ENCODE measurements at regions not wholly inside any gene's neighbourhood (a gene's known extent, or its start where the extent isn't known, plus 50 kb on each side); places are given as distances from the start of the nearest gene placed in this dataset.

- 62% methylated on average over 3 of the region's 3 CpGs for WGBS (ENCODE audit: insufficient coverage, insufficient replicate concordance, low lambda C conversion rate, missing lambda C conversion rate)
- no peaks in the 10 kb centered on the region for H3K36me3 ChIP-seq (ENCODE audit: control insufficient read depth in 2 of 2, insufficient read depth in 2 of 2, low read length in 1 of 2)
- BruUV-seq (replicated peaks) = no TSS peak
- RAD21 ChIA-PET (ENCODE audit: unreplicated experiment) = no interaction called here
- intact Hi-C loops (cut with micrococcal nuclease; ENCODE audit: unreplicated experiment) = loop anchor here (10.0 kb wide), 1 partner anchor 143 kb away; no protein-coding TSS in a partner anchor
- no peak for FAIRE-seq
- SMC1A ChIA-PET (ENCODE audit: uncharacterized antibody, unreplicated experiment) = interaction anchor here (1.4 kb wide), 1 partner anchor 10 kb away, joined by 3 read pairs; no protein-coding TSS in a partner anchor
- no peak for DNase-seq (ENCODE audit: low read depth, low spot score)
- no peak overlapping the region for H2AFZ ChIP-seq (ENCODE audit: control insufficient read depth, low read depth, low read length)
- CTCF ChIA-PET = no interaction called here
- H3K9me3 ChIP-seq (replicated peaks; ENCODE audit: control insufficient read depth, insufficient read depth, low read length) = no peaks in the 10 kb centered on the region
- TF ChIP-seq POU2F2 (IDR thresholded peaks at IDR 0.05; ENCODE audit: borderline replicate concordance, low read depth, low read length) (no peak), EP300 (IDR thresholded peaks at IDR 0.05; ENCODE audit: borderline replicate concordance in 1 of 2, control insufficient read depth in 1 of 2, low read depth in 2 of 2, low read length in 2 of 2) (no peak), TCF7 (IDR thresholded peaks at IDR 0.05; ENCODE audit: borderline replicate concordance) (no peak), ZNF207 (IDR thresholded peaks at IDR 0.05; ENCODE audit: borderline replicate concordance) (no peak), CBX5 (IDR thresholded peaks at IDR 0.05; ENCODE audit: low read depth) (no peak), NR2C2 (IDR thresholded peaks at IDR 0.05; ENCODE audit: borderline replicate concordance, control insufficient read depth, insufficient read length, low read depth) (no peak), IKZF1 (conservative IDR thresholded peaks at IDR 0.05) (no peak), JUNB (IDR thresholded peaks at IDR 0.05) (no peak), YBX1 (IDR thresholded peaks at IDR 0.05) (no peak), IRF3 (IDR thresholded peaks at IDR 0.05) (no peak), E2F4 (IDR thresholded peaks at IDR 0.05; ENCODE audit: low read depth, low read length) (no peak), PKNOX1 (IDR thresholded peaks at IDR 0.05) (no peak), BMI1 (IDR thresholded peaks at IDR 0.05; ENCODE audit: borderline replicate concordance) (no peak), NFYB (IDR thresholded peaks at IDR 0.05; ENCODE audit: insufficient read depth, low read depth, low read length) (no peak), SUPT20H (IDR thresholded peaks at IDR 0.05; ENCODE audit: borderline replicate concordance, control insufficient read depth, low read depth, low read length) (no peak), CHD4 (IDR thresholded peaks at IDR 0.05) (no peak), SREBF2 (IDR thresholded peaks at IDR 0.05; ENCODE audit: low read length) (no peak), NR2F1 (conservative IDR thresholded peaks at IDR 0.05) (no peak)
- TF ChIP-seq, protein P1, sequence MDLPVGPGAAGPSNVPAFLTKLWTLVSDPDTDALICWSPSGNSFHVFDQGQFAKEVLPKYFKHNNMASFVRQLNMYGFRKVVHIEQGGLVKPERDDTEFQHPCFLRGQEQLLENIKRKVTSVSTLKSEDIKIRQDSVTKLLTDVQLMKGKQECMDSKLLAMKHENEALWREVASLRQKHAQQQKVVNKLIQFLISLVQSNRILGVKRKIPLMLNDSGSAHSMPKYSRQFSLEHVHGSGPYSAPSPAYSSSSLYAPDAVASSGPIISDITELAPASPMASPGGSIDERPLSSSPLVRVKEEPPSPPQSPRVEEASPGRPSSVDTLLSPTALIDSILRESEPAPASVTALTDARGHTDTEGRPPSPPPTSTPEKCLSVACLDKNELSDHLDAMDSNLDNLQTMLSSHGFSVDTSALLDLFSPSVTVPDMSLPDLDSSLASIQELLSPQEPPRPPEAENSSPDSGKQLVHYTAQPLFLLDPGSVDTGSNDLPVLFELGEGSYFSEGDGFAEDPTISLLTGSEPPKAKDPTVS (IDR thresholded peaks at IDR 0.05; ENCODE audit: low read depth, low read length) = no peak
- TF ChIP-seq, protein P2, sequence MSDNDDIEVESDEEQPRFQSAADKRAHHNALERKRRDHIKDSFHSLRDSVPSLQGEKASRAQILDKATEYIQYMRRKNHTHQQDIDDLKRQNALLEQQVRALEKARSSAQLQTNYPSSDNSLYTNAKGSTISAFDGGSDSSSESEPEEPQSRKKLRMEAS (IDR thresholded peaks at IDR 0.05; ENCODE audit: low read depth, low read length) = no peak
- H3K4me3 ChIP-seq = no peak overlapping the region
- H3K27ac ChIP-seq (ENCODE audit: control insufficient read depth, insufficient read depth) = no peak overlapping the region
- no peaks in the 10 kb centered on the region for H3K27me3 ChIP-seq (replicated peaks in 1 of 2; ENCODE audit: control insufficient read depth in 2 of 2, insufficient read depth in 2 of 2, low read length in 1 of 2)
- no peaks in the 10 kb centered on the region for H3K79me2 ChIP-seq (ENCODE audit: control insufficient read depth, insufficient read depth, low read length)
- POLR2A ChIA-PET = no interaction called here
- no peak for ATAC-seq
- no peak overlapping the region for H3K9ac ChIP-seq (ENCODE audit: control insufficient read depth, insufficient read depth, low read length)
- no peaks in the 10 kb centered on the region for H3K4me1 ChIP-seq (ENCODE audit: control insufficient read depth, insufficient read depth, low read length)
- H4K20me1 ChIP-seq (ENCODE audit: control insufficient read depth, insufficient read depth) = no peaks in the 10 kb centered on the region
- in situ Hi-C loops (cut with MboI) = no loop called here
- H3K4me2 ChIP-seq (ENCODE audit: control insufficient read depth, insufficient read depth) = no peak overlapping the region
Observed at GRCh38 chr12:40587970-40588369, 104.3 kb upstream of the CNTN1 start.

Data from GM12878 (cell line).